ENCODE measurements at regions not wholly inside any gene's neighbourhood (a gene's known extent, or its start where the extent isn't known, plus 50 kb on each side); places are given as distances from the start of the nearest gene placed in this dataset.

- Histone ChIP-seq H3K79me2 (ENCODE audit: insufficient read depth, low read length) (no peaks in the 10 kb centered on the region), H3K4me2 (ENCODE audit: low read depth, low read length, poor library complexity, severe bottlenecking) (no peak overlapping the region), H3K9ac (ENCODE audit: low read depth, low read length, poor library complexity, severe bottlenecking) (no peak overlapping the region), H3K27me3 (ENCODE audit: insufficient read depth, low read length, poor library complexity, severe bottlenecking) (no peaks in the 10 kb centered on the region), H2AFZ (ENCODE audit: low read length) (no peak overlapping the region), H4K20me1 (ENCODE audit: insufficient read depth, low read length, poor library complexity, severe bottlenecking) (no peaks in the 10 kb centered on the region), H3F3A (ENCODE audit: low read depth) (no peaks in the 10 kb centered on the region), H3K4me1 (ENCODE audit: insufficient read depth, low read length, poor library complexity, severe bottlenecking) (no peaks in the 10 kb centered on the region), H3K4me3 (ENCODE audit: low read length, poor library complexity, severe bottlenecking) (no peak overlapping the region), H3K9me2 (replicated peaks; ENCODE audit: low read depth, low read length) (no peaks in the 10 kb centered on the region), H3K36me3 (ENCODE audit: insufficient read depth, low read length) (no peaks in the 10 kb centered on the region), H3K9me3 (ENCODE audit: insufficient read depth, low read depth, low read length) (no peaks in the 10 kb centered on the region)
- no peak for TF ChIP-seq CTCF (conservative IDR thresholded peaks at IDR 0.05; ENCODE audit: low read length)
- TF ChIP-seq EZH2phosphoT487 (IDR thresholded peaks at IDR 0.05; ENCODE audit: borderline replicate concordance) = no peak
Measured at GRCh38 chr21:23249760-23250159, 2251.6 kb downstream of the NCAM2 start.

- no peaks in the 10 kb centered on the region for H4K20me1 ChIP-seq (ENCODE audit: insufficient read depth, low read length, poor library complexity, severe bottlenecking)
- H3K27me3 ChIP-seq (ENCODE audit: insufficient read depth, low read length, poor library complexity, severe bottlenecking) = no peaks in the 10 kb centered on the region
- no peak for TF ChIP-seq CTCF (conservative IDR thresholded peaks at IDR 0.05; ENCODE audit: low read length)
- TF ChIP-seq EZH2phosphoT487 (IDR thresholded peaks at IDR 0.05; ENCODE audit: borderline replicate concordance) = no peak
- no peaks in the 10 kb centered on the region for H3K79me2 ChIP-seq (ENCODE audit: insufficient read depth, low read length)
- H2AFZ ChIP-seq (ENCODE audit: low read length) = no peak overlapping the region
- no peaks in the 10 kb centered on the region for H3K36me3 ChIP-seq (ENCODE audit: insufficient read depth, low read length)
- H3K9ac ChIP-seq (ENCODE audit: low read depth, low read length, poor library complexity, severe bottlenecking) = no peak overlapping the region
- no peak overlapping the region for H3K4me2 ChIP-seq (ENCODE audit: low read depth, low read length, poor library complexity, severe bottlenecking)
- no peak overlapping the region for H3K4me3 ChIP-seq (ENCODE audit: low read length, poor library complexity, severe bottlenecking)
- H3F3A ChIP-seq (ENCODE audit: low read depth) = no peaks in the 10 kb centered on the region
- H3K9me2 ChIP-seq (replicated peaks; ENCODE audit: low read depth, low read length) = no peaks in the 10 kb centered on the region
- no peaks in the 10 kb centered on the region for H3K9me3 ChIP-seq (ENCODE audit: insufficient read depth, low read depth, low read length)
- no peaks in the 10 kb centered on the region for H3K4me1 ChIP-seq (ENCODE audit: insufficient read depth, low read length, poor library complexity, severe bottlenecking)
Measured at GRCh38 chr21:23247334-23247733, 2249.1 kb downstream of the NCAM2 start.

GRCh38 chr21:23245255-23245654 is 2247.0 kb downstream of the NCAM2 start:
- Histone ChIP-seq H3K9me3 (ENCODE audit: insufficient read depth, low read depth, low read length) (no peaks in the 10 kb centered on the region), H2AFZ (ENCODE audit: low read length) (no peak overlapping the region), H3K9ac (ENCODE audit: low read depth, low read length, poor library complexity, severe bottlenecking) (no peak overlapping the region), H3F3A (ENCODE audit: low read depth) (no peaks in the 10 kb centered on the region), H4K20me1 (ENCODE audit: insufficient read depth, low read length, poor library complexity, severe bottlenecking) (no peaks in the 10 kb centered on the region), H3K9me2 (replicated peaks; ENCODE audit: low read depth, low read length) (no peaks in the 10 kb centered on the region), H3K4me3 (ENCODE audit: low read length, poor library complexity, severe bottlenecking) (no peak overlapping the region), H3K4me2 (ENCODE audit: low read depth, low read length, poor library complexity, severe bottlenecking) (no peak overlapping the region), H3K36me3 (ENCODE audit: insufficient read depth, low read length) (no peaks in the 10 kb centered on the region), H3K27me3 (ENCODE audit: insufficient read depth, low read length, poor library complexity, severe bottlenecking) (no peaks in the 10 kb centered on the region), H3K4me1 (ENCODE audit: insufficient read depth, low read length, poor library complexity, severe bottlenecking) (no peaks in the 10 kb centered on the region), H3K79me2 (ENCODE audit: insufficient read depth, low read length) (no peaks in the 10 kb centered on the region)
- no peak for TF ChIP-seq EZH2phosphoT487 (IDR thresholded peaks at IDR 0.05; ENCODE audit: borderline replicate concordance)
- TF ChIP-seq CTCF (conservative IDR thresholded peaks at IDR 0.05; ENCODE audit: low read length) = no peak

All from Loucy (cell line).